Uterus (tissue), 2 donors: ENCODE measurements at regions not wholly inside any gene's neighbourhood (a gene's known extent, or its start where the extent isn't known, plus 50 kb on each side); places are given as distances from the start of the nearest gene placed in this dataset.

Source experiments
- POLR2A ChIP-seq, 2 donors: fragments of 450-650 bp; IDR thresholded peaks; one replicate each; pipeline ENCODE4 v1.6.1; 2016; ENCODE audit warnings: antibody characterized with exemption in 2 of 2, mild to moderate bottlenecking in 1 of 2, moderate library complexity in 1 of 2
- TF ChIP-seq, protein P1 (sequence below), 4 experiments: fragments of 200-600 bp in 2 of 4; fragments of 450-650 bp in 2 of 4; sonication (generic) in 2 of 4; IDR thresholded peaks; one replicate each; pipeline ENCODE4 v1.5.1; 2016 to 2019; ENCODE audit warnings: antibody characterized with exemption in 4 of 4, mild to moderate bottlenecking in 2 of 4, moderate library complexity in 1 of 4

DNA sequence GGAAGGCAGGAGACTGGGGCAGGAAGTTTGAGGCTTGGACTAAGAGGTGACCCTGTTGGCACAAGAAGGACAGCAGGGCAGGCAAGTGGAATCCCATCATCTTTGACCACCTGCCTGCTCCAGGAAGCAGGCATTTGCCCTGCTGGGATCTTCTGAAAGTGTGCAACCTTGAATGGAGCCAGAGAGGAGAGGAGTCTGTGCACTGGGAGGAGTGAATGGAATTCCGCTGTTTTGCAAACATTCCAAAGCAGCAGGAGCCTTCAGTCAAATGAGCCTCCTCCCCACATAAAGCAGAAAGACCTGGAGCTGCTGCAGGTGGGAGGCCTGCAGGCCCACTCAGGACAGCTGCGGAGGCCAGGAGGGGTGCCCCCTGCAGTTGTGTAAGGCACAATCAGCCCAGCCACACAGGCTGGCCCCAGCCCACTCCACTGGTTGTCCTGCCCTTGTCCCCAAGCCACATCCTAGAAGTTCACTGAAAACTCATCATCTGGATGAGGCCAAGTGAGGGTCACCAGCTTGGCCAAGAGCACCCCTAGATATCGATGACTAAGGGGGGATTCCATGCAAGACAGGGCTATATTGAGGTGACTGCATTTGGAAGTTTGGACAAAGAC is 249.5 kb downstream of the RPS24 start:
- TF ChIP-seq, protein P1, sequence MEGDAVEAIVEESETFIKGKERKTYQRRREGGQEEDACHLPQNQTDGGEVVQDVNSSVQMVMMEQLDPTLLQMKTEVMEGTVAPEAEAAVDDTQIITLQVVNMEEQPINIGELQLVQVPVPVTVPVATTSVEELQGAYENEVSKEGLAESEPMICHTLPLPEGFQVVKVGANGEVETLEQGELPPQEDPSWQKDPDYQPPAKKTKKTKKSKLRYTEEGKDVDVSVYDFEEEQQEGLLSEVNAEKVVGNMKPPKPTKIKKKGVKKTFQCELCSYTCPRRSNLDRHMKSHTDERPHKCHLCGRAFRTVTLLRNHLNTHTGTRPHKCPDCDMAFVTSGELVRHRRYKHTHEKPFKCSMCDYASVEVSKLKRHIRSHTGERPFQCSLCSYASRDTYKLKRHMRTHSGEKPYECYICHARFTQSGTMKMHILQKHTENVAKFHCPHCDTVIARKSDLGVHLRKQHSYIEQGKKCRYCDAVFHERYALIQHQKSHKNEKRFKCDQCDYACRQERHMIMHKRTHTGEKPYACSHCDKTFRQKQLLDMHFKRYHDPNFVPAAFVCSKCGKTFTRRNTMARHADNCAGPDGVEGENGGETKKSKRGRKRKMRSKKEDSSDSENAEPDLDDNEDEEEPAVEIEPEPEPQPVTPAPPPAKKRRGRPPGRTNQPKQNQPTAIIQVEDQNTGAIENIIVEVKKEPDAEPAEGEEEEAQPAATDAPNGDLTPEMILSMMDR (IDR thresholded peaks at IDR 0.05) = no peak
- no peak for TF ChIP-seq POLR2A (IDR thresholded peaks at IDR 0.05)
